ENCODE measurements at regions not wholly inside any gene's neighbourhood (a gene's known extent, or its start where the extent isn't known, plus 50 kb on each side); places are given as distances from the start of the nearest gene placed in this dataset.

- no peaks in the 10 kb centered on the region for H3K27me3 ChIP-seq
- H3K36me3 ChIP-seq = no peaks in the 10 kb centered on the region
- peaks cover 17% of the 10 kb centered on the region for H3K9me3 ChIP-seq
- DNase-seq = no peak
- H3K4me3 ChIP-seq = no peak overlapping the region
These were observed 196.4 kb downstream of the SUCNR1 start for GRCh38 chr3:152069871-152070270.

DNA sequence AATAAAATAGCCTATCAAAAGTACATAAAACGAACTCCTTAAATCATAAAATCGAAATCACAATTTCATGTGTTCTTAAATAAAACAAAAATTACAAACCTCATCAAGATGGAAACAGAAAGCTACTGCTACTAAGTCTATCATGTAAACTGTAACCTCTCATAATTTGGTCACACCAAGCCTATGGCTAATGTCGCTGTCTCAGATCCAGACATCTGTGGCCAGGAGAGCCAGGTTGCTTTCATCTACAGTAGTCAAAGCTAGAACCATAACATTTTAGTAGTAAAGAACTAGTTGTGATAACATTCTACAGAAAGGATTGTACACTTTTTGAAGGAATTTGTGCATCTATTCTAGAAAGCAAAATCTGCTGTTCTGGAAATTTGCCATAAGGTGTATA, 197.4 kb upstream of the MBNL1 start:
- Histone ChIP-seq H3K36me3 (no peaks in the 10 kb centered on the region), H3K27me3 (no peaks in the 10 kb centered on the region), H3K4me3 (no peak overlapping the region), H3K9me3 (peaks cover 17% of the 10 kb centered on the region)
- DNase-seq = no peak

- peaks cover 17% of the 10 kb centered on the region for H3K9me3 ChIP-seq
- DNase-seq = no peak
- no peak overlapping the region for H3K4me3 ChIP-seq
- H3K36me3 ChIP-seq = no peaks in the 10 kb centered on the region
- H3K27me3 ChIP-seq = no peaks in the 10 kb centered on the region
These were observed 196.8 kb upstream of the MBNL1 start for GRCh38 chr3:152071924-152072323.

GRCh38 chr3:152073267-152073666, 195.5 kb upstream of the MBNL1 start:
- Histone ChIP-seq H3K9me3 (peaks cover 17% of the 10 kb centered on the region), H3K27me3 (no peaks in the 10 kb centered on the region), H3K4me3 (no peak overlapping the region), H3K36me3 (no peaks in the 10 kb centered on the region)
- no peak for DNase-seq

GRCh38 chr3:152076148-152076547, 192.6 kb upstream of the MBNL1 start:
- Histone ChIP-seq H3K9me3 (no peaks in the 10 kb centered on the region; the same call in 1 of the 2 replicates), H3K27me3 (no peaks in the 10 kb centered on the region), H3K4me3 (no peak overlapping the region), H3K36me3 (no peaks in the 10 kb centered on the region)
- DNase-seq = no peak

DNA sequence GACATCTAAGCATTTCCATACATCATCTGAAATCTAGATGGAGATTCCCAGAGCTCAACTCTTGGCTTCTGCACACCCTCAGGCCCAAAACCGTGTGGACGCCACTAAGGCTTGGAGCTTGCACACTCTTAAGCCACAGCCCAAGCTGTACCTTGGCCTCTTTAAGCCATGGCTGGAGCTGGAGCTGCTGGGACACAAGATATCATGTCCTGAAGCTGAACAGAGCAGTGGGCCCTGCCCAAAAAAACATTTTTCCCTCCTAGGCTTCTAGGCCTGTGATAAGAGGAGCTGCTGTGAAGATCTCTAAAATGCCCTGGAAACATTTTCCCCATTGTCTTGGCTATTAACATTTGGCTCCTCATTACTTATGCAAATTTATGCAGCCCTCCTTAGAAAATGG, 188.7 kb upstream of the MBNL1 start:
- DNase-seq = no peak
- H3K36me3 ChIP-seq = no peaks in the 10 kb centered on the region
- no peaks in the 10 kb centered on the region for H3K27me3 ChIP-seq
- H3K9me3 ChIP-seq = no peaks in the 10 kb centered on the region; the same call in 1 of the 2 replicates
- H3K4me3 ChIP-seq = no peak overlapping the region

GRCh38 chr3:152083135-152083534, 185.6 kb upstream of the MBNL1 start:
- DNase-seq = no peak
- Histone ChIP-seq H3K4me3 (no peak overlapping the region), H3K9me3 (no peaks in the 10 kb centered on the region; the same call in 1 of the 2 replicates), H3K36me3 (no peaks in the 10 kb centered on the region), H3K27me3 (no peaks in the 10 kb centered on the region)

DNA sequence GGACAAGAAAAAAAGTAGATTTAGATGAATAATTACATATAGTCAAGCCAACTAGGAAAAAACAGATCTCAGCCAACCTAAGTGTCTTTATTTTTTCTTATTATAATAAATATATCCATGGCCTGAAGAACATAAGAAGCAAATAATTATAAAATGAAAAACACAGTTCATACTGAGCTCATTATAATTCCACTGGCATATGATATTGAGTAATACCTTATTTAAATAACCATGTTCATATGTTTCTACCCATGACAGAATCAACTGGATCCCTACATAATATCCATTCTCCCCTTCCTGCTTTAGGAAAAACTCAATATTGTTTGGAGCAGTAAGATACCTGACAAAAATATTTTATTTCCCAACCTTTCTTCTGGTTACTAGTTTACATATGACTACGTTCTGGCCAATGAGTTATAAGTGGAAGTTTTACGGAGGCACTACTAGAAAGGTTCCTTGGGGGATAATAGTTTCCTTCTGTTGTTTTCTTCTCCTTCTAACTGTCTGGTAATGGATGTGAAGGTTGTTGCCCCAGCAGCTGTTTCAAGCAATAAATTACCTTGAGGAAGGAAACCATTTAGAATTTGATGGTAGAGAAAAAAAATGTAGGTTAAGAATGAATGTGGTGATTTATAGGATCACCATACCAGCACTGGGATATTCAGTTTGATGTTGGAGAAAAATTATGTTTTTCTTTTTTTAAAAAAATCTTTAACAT, 184.1 kb upstream of the MBNL1 start:
- no peaks in the 10 kb centered on the region; the same call in 1 of the 2 replicates for H3K9me3 ChIP-seq
- no peaks in the 10 kb centered on the region for H3K36me3 ChIP-seq
- H3K27me3 ChIP-seq = no peaks in the 10 kb centered on the region
- no peak overlapping the region for H3K4me3 ChIP-seq
- no peak for DNase-seq

- Histone ChIP-seq H3K9me3 (no peaks in the 10 kb centered on the region), H3K36me3 (no peaks in the 10 kb centered on the region), H3K4me3 (no peak overlapping the region), H3K27me3 (no peaks in the 10 kb centered on the region)
- DNase-seq = no peak
These were observed 181.6 kb upstream of the MBNL1 start for GRCh38 chr3:152087153-152087552.

- no peak overlapping the region for H3K4me3 ChIP-seq
- DNase-seq = no peak
- H3K36me3 ChIP-seq = no peaks in the 10 kb centered on the region
- peaks cover 3% of the 10 kb centered on the region; the same call in 1 of the 2 replicates for H3K9me3 ChIP-seq
- H3K27me3 ChIP-seq = no peaks in the 10 kb centered on the region
These were observed 179.2 kb upstream of the MBNL1 start for GRCh38 chr3:152089528-152089927.

DNA sequence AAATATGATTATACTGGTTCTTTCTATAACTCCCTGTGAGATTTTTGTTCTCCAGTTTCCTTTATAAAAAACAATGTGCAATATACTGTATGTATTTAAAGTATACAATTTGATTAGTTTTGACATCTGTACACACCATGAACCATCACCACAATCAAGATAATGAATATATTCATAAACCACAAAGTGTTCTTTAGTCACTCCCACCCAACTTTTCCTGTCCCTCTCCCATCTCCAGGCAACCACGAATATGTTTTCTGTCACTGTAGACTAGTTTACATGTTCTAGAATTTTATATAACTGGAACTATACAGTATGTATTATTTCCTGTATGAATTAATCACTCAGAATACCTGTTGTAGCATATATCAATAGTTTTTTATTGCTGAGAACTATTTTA, 177.0 kb upstream of the MBNL1 start:
- H3K27me3 ChIP-seq = no peaks in the 10 kb centered on the region

GRCh38 chr3:152093901-152094300, 174.8 kb upstream of the MBNL1 start:
- no peaks in the 10 kb centered on the region for H3K36me3 ChIP-seq
- peaks cover 3% of the 10 kb centered on the region; the same call in 1 of the 2 replicates for H3K9me3 ChIP-seq
- no peaks in the 10 kb centered on the region for H3K27me3 ChIP-seq
- DNase-seq = no peak
- H3K4me3 ChIP-seq = no peak overlapping the region

More for the DNA sequence above, 177.0 kb upstream of the MBNL1 start:
- Histone ChIP-seq H3K36me3 (no peaks in the 10 kb centered on the region), H3K4me3 (no peak overlapping the region), H3K9me3 (peaks cover 3% of the 10 kb centered on the region; the same call in 1 of the 2 replicates)
- no peak for DNase-seq

DNA sequence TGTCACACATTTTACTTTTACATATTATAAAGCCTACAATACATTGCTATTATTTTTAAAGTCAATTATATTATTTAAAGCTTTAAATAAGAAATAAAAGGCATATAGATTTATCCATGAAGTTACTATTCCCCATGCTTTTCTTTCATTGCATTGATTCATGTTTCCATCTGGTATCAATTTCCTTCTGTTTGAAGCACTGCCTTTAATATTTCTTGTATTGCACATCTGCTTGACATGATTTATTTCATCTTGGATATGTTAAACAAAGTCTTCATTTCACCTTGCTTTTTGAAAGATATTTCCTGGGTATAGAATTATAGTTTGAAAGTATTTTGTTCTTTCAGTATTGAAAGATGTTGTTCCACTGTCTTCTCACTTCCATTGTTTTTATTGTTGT, 174.3 kb upstream of the MBNL1 start:
- Histone ChIP-seq H3K4me3 (no peak overlapping the region), H3K27me3 (no peaks in the 10 kb centered on the region), H3K9me3 (peaks cover 3% of the 10 kb centered on the region; the same call in 1 of the 2 replicates), H3K36me3 (no peaks in the 10 kb centered on the region)
- DNase-seq = no peak

DNA sequence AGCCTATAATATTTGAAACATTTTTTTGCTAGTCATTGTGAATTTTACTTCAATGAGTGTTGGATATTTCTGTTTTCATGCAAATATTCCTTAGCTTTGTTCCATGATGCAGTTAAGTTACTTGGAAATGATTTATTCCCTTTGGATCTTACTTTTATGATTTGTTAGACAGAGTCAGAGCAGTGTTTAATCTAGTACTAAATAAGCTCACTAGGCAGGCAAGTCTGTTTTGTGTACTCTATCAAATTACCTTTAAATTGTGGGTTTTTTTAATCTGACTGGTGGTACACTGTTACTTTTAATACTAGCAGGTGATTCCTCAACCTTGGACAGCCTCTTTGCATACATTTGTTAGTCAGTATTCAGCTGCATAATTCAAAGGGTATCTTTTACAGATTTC, 173.3 kb upstream of the MBNL1 start:
- DNase-seq = no peak
- no peaks in the 10 kb centered on the region for H3K27me3 ChIP-seq
- peaks cover 3% of the 10 kb centered on the region; the same call in 1 of the 2 replicates for H3K9me3 ChIP-seq
- no peak overlapping the region for H3K4me3 ChIP-seq
- no peaks in the 10 kb centered on the region for H3K36me3 ChIP-seq

DNA sequence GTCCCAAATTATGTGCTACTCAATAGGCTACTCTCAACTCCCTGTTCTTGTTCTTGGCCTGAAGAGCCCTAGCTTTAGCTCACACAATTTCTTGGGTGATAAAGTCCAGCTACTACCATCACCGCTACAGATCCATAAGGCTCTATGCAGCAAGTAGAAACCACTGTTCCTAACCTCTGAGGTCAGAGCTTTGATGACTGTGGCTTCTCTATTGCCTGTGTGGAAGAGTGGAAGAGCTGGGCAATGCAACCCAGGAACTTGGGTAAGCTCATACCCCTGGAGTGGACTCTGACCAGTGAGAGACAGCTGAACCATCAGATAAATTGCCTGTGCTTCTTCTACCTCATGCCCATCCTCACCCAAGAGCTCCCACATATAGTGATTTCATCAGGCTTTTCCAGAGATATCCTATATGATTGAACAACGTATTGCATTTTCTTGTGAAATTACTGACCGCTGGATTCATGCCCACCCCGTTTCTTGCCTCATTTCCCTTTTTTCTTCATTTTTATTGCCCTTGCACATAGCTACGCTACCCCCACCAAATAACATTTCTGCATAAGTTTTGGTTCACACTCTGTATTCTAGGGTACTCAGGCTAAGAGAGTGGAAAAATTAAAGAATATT, 172.3 kb upstream of the MBNL1 start:
- H3K9me3 ChIP-seq = peaks cover 3% of the 10 kb centered on the region; the same call in 1 of the 2 replicates

GRCh38 chr3:152097120-152097519, 171.6 kb upstream of the MBNL1 start:
- H3K36me3 ChIP-seq = no peaks in the 10 kb centered on the region
- no peak for DNase-seq
- peaks cover 3% of the 10 kb centered on the region; the same call in 1 of the 2 replicates for H3K9me3 ChIP-seq
- H3K4me3 ChIP-seq = no peak overlapping the region
- H3K27me3 ChIP-seq = no peaks in the 10 kb centered on the region

More for the DNA sequence above, 172.3 kb upstream of the MBNL1 start:
- Histone ChIP-seq H3K27me3 (no peaks in the 10 kb centered on the region), H3K4me3 (no peak overlapping the region), H3K36me3 (no peaks in the 10 kb centered on the region)
- DNase-seq = no peak

DNA sequence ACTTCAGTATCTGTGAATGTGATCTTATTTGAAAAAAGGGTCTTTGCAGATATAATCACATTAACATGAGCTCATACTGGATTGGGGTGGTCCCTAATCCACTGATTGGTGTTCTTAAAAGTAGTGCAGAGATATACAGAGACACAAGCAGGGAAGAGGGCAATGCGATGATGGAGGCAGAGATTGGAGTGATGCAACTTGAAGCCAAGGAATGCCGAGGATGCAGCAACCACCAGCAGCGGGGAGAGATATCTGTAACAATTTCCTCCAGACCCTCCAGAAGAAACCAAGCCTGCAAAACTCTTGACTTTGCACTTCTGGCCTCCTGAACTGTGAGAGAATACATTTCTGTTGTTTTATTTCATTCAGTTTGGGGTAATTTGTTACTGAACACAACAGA, 171.0 kb upstream of the MBNL1 start:
- H3K36me3 ChIP-seq = no peaks in the 10 kb centered on the region
- peaks cover 3% of the 10 kb centered on the region; the same call in 1 of the 2 replicates for H3K9me3 ChIP-seq
- no peak overlapping the region for H3K4me3 ChIP-seq
- DNase-seq = no peak
- no peaks in the 10 kb centered on the region for H3K27me3 ChIP-seq

Data from MG63 (cell line).